IMR-90 (cell line): ENCODE measurements at regions not wholly inside any gene's neighbourhood (a gene's known extent, or its start where the extent isn't known, plus 50 kb on each side); places are given as distances from the start of the nearest gene placed in this dataset.
"Not testable (repeated sequence)": the region's sequence is repeated elsewhere in the genome, so short reads cannot be mapped to it uniquely, and the experiment has no call there.

Source experiments
- CEBPB ChIP-seq: IDR thresholded peaks from 2 replicates; pipeline ENCODE4 v1.6.1; 2012; ENCODE audit warnings: low read depth, low read length, improper control_type of control experiment
- CTCF ChIP-seq: conservative IDR thresholded peaks from 2 replicates; pipeline ENCODE4 v1.5.1; 2012; ENCODE audit warnings: mild to moderate bottlenecking, low read depth, low read length, improper control_type of control experiment
- FOS ChIP-seq: fragments of 150-350 bp; IDR thresholded peaks from 2 replicates; pipeline ENCODE4 v1.6.1; 2016; ENCODE audit warnings: low read depth, low read length
- MXI1 ChIP-seq: IDR thresholded peaks from 2 replicates; pipeline ENCODE4 v1.6.1; 2012; ENCODE audit warnings: low read depth, mild to moderate bottlenecking, low read length, moderate library complexity, borderline replicate concordance
- POLR2A ChIP-seq: IDR thresholded peaks from 2 replicates; pipeline ENCODE4 v1.6.1; 2012; ENCODE audit warnings: mild to moderate bottlenecking, low read depth, low read length
- RAD21 ChIP-seq: IDR thresholded peaks from 2 replicates; pipeline ENCODE4 v1.6.1; 2012; ENCODE audit warnings: low read length, improper control_type of control experiment
- RCOR1 ChIP-seq: IDR thresholded peaks from 2 replicates; pipeline ENCODE4 v1.6.1; 2012; ENCODE audit warnings: mild to moderate bottlenecking, low read length, improper control_type of control experiment; ENCODE audit not compliant: insufficient replicate concordance
- RFX5 ChIP-seq: IDR thresholded peaks from 2 replicates; pipeline ENCODE4 v1.8.0; 2012; ENCODE audit warnings: low read depth, mild to moderate bottlenecking, low read length, moderate library complexity
- SMC3 ChIP-seq: fragments of 150-350 bp; IDR thresholded peaks from 2 replicates; pipeline ENCODE4 v1.6.1; 2016; ENCODE audit warnings: low read depth, mild to moderate bottlenecking, antibody characterized with exemption, low read length, moderate library complexity
- TF ChIP-seq, protein P1 (sequence below): fragments of 150-350 bp; IDR thresholded peaks from 2 replicates; pipeline ENCODE4 v1.6.1; 2016; ENCODE audit warnings: low read depth, mild to moderate bottlenecking, low read length, moderate library complexity, borderline replicate concordance
- TF ChIP-seq, protein P2 (sequence below): fragments of 150-350 bp; IDR thresholded peaks from 2 replicates; pipeline ENCODE4 v1.6.1; 2017; ENCODE audit warnings: mild to moderate bottlenecking, antibody characterized with exemption, low read length, low read depth

DNA sequence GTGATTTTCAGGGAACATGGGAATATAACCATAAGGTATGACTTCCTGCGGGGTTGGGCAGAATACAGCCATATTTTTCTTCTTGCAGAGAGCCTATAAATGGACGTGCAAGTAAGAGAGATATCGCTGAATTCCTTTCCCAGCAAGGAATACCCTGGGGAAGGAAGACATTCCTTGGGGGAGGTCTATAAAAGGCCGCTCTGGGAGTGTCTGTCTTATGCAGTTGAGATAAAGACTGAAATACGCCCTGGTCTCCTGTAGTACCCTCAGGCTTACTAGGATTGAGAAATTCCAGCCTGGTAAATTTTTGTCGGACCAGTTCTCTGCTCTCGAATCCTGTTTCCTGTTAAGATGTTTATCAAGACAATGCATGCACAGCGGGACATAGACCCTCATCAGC lies 282.2 kb upstream of the CYLC2 start:
- TF ChIP-seq CTCF, RAD21, POLR2A, FOS, SMC3, MXI1, CEBPB, RCOR1, RFX5: not testable (repeated sequence)
- TF ChIP-seq, protein P1, sequence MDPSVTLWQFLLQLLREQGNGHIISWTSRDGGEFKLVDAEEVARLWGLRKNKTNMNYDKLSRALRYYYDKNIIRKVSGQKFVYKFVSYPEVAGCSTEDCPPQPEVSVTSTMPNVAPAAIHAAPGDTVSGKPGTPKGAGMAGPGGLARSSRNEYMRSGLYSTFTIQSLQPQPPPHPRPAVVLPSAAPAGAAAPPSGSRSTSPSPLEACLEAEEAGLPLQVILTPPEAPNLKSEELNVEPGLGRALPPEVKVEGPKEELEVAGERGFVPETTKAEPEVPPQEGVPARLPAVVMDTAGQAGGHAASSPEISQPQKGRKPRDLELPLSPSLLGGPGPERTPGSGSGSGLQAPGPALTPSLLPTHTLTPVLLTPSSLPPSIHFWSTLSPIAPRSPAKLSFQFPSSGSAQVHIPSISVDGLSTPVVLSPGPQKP, result not testable (repeated sequence)
- TF ChIP-seq, protein P2, sequence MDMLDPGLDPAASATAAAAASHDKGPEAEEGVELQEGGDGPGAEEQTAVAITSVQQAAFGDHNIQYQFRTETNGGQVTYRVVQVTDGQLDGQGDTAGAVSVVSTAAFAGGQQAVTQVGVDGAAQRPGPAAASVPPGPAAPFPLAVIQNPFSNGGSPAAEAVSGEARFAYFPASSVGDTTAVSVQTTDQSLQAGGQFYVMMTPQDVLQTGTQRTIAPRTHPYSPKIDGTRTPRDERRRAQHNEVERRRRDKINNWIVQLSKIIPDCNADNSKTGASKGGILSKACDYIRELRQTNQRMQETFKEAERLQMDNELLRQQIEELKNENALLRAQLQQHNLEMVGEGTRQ, result not testable (repeated sequence)
